GM12878 (cell line): ENCODE measurements at regions not wholly inside any gene's neighbourhood (a gene's known extent, or its start where the extent isn't known, plus 50 kb on each side); places are given as distances from the start of the nearest gene placed in this dataset.
A peak's percentile ranks its signal among the peaks of the same experiment; 100 is the strongest.

Experiments used
- ATAC-seq: fragments of 200-7000 bp; cut with Tn5 transposase; 3 replicates; pipeline ENCODE4 v1.9.1; 2020; ENCODE audit warnings: mild to moderate bottlenecking, moderate library complexity
- BruUV-seq: library from RNA; stranded (reverse); fragments of 400-500 nt; replicated peaks from 2 replicates; lab custom pipeline; 2021; lab: Mats Ljungman, UMichigan
- CTCF ChIA-PET: fragments of 300-600 bp; sonication (Branson Sonifier 250); formaldehyde crosslinking; extraction: SDS; loops from one replicate; lab custom pipeline; 2021; ENCODE audit warnings: inconsistent platforms; lab: Yijun Ruan, JAX
- POLR2A ChIA-PET: fragments of 350-600 bp; formaldehyde crosslinking; extraction: SDS; loops from one replicate; lab custom pipeline; 2021; ENCODE audit warnings: inconsistent platforms; lab: Charles Lee
- RAD21 ChIA-PET: fragments of 300-600 bp; sonication (Branson Sonifier 250); formaldehyde crosslinking; loops from one replicate; lab custom pipeline; 2023; ENCODE audit warnings: antibody characterized with exemption; ENCODE audit not compliant: unreplicated experiment; lab: Charles Lee
- SMC1A ChIA-PET: fragments of 300-600 bp; sonication (Branson Sonifier 250); formaldehyde crosslinking; loops from one replicate; lab custom pipeline; 2023; ENCODE audit not compliant: unreplicated experiment, uncharacterized antibody; lab: Charles Lee
- DNase-seq: peaks from one replicate; pipeline ENCODE4 v3.0.0-alpha.2; 2011; ENCODE audit warnings: low read depth, low spot score
- FAIRE-seq: peaks from 3 replicates; lab custom pipeline; 2011; peaks lifted over from hg19 to GRCh38; lab: Jason Lieb, UNC
- H2AFZ ChIP-seq: 2 replicates; pipeline ENCODE4 v1.6.0; 2011; ENCODE audit warnings: low read depth, low read length, control low read depth; ENCODE audit not compliant: control insufficient read depth
- H3K27ac ChIP-seq: 2 replicates; pipeline ENCODE4 v1.5.1; 2011; ENCODE audit warnings: control low read depth; ENCODE audit not compliant: control insufficient read depth, insufficient read depth
- H3K27me3 ChIP-seq, 2 experiments: replicated peaks in 1 of 2; 2 replicates each; pipeline versions ENCODE4 v1.6.0 to v1.6.1; 2011; ENCODE audit warnings: low read length in 1 of 2; ENCODE audit not compliant: control insufficient read depth in 2 of 2, insufficient read depth in 2 of 2
- H3K36me3 ChIP-seq, 2 experiments: 2 replicates each; pipeline ENCODE4 v1.5.1; 2011; ENCODE audit warnings: low read length in 1 of 2; ENCODE audit not compliant: control insufficient read depth in 2 of 2, insufficient read depth in 2 of 2
- H3K4me1 ChIP-seq: 2 replicates; pipeline ENCODE4 v1.6.1; 2011; ENCODE audit warnings: mild to moderate bottlenecking, low read length, moderate library complexity, mixed read lengths; ENCODE audit not compliant: control insufficient read depth, insufficient read depth
- H3K4me2 ChIP-seq: 2 replicates; pipeline ENCODE4 v1.6.0; 2011; ENCODE audit warnings: control low read depth; ENCODE audit not compliant: control insufficient read depth, insufficient read depth
- H3K4me3 ChIP-seq: fragments of 200-600 bp; sonication (generic); 2 replicates; pipeline ENCODE4 v1.5.1; 2016
- H3K79me2 ChIP-seq: 2 replicates; pipeline ENCODE4 v1.6.0; 2011; ENCODE audit warnings: low read length; ENCODE audit not compliant: control insufficient read depth, insufficient read depth
- H3K9ac ChIP-seq: 2 replicates; pipeline ENCODE4 v1.8.0; 2011; ENCODE audit warnings: low read length, control low read depth, mixed read lengths; ENCODE audit not compliant: control insufficient read depth, insufficient read depth
- H3K9me3 ChIP-seq: replicated peaks from 3 replicates; pipeline ENCODE4 v1.5.1; 2011; ENCODE audit warnings: mild to moderate bottlenecking, low read length; ENCODE audit not compliant: control insufficient read depth, insufficient read depth
- H4K20me1 ChIP-seq: 2 replicates; pipeline ENCODE4 v1.6.0; 2011; ENCODE audit not compliant: control insufficient read depth, insufficient read depth
- E2F4 ChIP-seq: IDR thresholded peaks from 2 replicates; pipeline ENCODE4 v1.6.1; 2012; ENCODE audit warnings: low read depth, low read length, improper control_type of control experiment
- EZH2 ChIP-seq: IDR thresholded peaks from 2 replicates; pipeline ENCODE4 v1.6.1; 2012; ENCODE audit warnings: low read depth, mild to moderate bottlenecking, control low read depth, inconsistent platforms, low read length, borderline replicate concordance; ENCODE audit not compliant: control insufficient read depth
- IKZF1 ChIP-seq: fragments of 450-650 bp; conservative IDR thresholded peaks from 2 replicates; pipeline ENCODE4 v1.6.1; 2017; ENCODE audit warnings: antibody characterized with exemption, mild to moderate bottlenecking
- NFYA ChIP-seq: IDR thresholded peaks from 2 replicates; pipeline ENCODE4 v1.6.1; 2011; ENCODE audit warnings: low read depth, mild to moderate bottlenecking, low read length, improper control_type of control experiment, borderline replicate concordance
- POLR2AphosphoS2 ChIP-seq: IDR thresholded peaks from 2 replicates; pipeline ENCODE4 v1.6.1; 2011; ENCODE audit warnings: low read depth, mild to moderate bottlenecking, low read length, improper control_type of control experiment, moderate library complexity
- TCF7 ChIP-seq: IDR thresholded peaks from 2 replicates; pipeline ENCODE4 v1.6.1; 2014; ENCODE audit warnings: antibody characterized with exemption, borderline replicate concordance
- USF2 ChIP-seq: IDR thresholded peaks from 2 replicates; pipeline ENCODE4 v1.6.1; 2011; ENCODE audit warnings: low read depth, low read length, improper control_type of control experiment, borderline replicate concordance
- ZBTB4 ChIP-seq: fragments of 450-650 bp; formaldehyde crosslinking; IDR thresholded peaks from 2 replicates; pipeline ENCODE4 v1.4.0; 2022; ENCODE audit warnings: mild to moderate bottlenecking, moderate library complexity
- WGBS: methylation state at CpG from one replicate; pipeline ENCODE4 v1.1.6; 2016; ENCODE audit warnings: low lambda C conversion rate; ENCODE audit not compliant: insufficient replicate concordance, insufficient coverage; ENCODE audit errors: missing lambda C conversion rate; 5-methylcytosine and 5-hydroxymethylcytosine counted together
- in situ Hi-C: fragments of 300-500 bp; cut with MboI; formaldehyde crosslinking; loops from 9 replicates; pipeline ENCODE4 v1.14.3; 2018; ENCODE audit warnings: mixed read lengths
- intact Hi-C: fragments of 100-400 bp; cut with micrococcal nuclease; formaldehyde crosslinking; loops from one replicate; pipeline ENCODE4 v1.14.2; 2022; ENCODE audit not compliant: unreplicated experiment
- TF ChIP-seq, protein P1 (sequence below): fragments of 450-650 bp; IDR thresholded peaks from 2 replicates; pipeline ENCODE4 v1.6.1; 2017; ENCODE audit warnings: mild to moderate bottlenecking
- TF ChIP-seq, protein P2 (sequence below): fragments of 450-650 bp; formaldehyde crosslinking; IDR thresholded peaks from 2 replicates; pipeline ENCODE4 v1.5.0; 2022; ENCODE audit warnings: mild to moderate bottlenecking, missing genetic modification characterization

DNA sequence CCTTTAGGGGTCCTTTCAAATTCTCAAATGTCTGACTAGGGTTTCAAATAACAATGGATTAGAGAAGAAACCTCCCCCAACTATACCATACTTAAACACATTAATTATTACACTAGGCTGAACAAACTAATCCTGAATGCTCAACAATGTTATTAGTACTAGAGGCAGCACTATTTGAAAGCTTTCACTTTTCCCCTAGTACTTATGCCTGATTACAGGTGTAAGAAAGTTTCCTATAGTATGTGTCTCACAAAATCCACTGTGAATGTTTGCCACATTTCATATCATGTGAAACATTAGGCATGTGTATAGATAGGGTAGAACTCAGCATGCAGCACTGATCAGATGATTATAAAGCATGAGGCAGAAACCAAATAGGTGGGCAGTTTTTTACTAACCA, 336.2 kb downstream of the ZNF674 start (continued):
- TF ChIP-seq IKZF1 (no peak), ZBTB4 (CRISPR knock-in tag) (no peak)

DNA sequence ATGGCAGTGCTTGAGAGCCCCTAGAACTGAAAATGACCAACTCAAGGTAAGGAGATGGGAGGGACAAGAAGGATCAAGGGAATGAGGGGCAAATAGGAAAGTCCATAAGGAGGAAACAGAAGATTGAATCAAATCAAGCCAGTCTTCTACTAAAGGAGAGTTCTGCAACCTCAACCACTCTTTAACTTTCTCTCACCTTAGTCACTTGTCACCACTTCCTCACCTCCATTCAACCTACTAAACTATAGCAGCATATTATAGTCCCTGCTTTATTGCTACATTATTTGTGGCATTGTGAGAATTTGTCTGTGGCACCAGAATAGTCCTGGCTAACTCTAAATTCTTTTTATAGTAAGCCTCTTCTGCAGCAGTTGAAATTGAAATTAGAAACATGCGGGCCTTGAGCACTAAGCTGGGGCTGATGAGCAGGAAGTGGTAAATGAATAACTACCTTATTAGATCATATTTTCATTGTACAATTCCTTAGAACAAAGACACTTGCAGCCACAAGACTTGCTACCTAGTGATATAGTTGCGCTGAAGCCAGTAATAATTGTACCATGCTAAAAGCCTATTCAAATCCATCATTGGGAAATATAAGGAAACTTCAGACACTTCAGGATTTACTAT, 336.9 kb downstream of the ZNF674 start:
- RAD21 ChIA-PET = no interaction called here
- FAIRE-seq = no peak
- ATAC-seq = peak; percentile 81
- TF ChIP-seq EZH2 = no peak
- TF ChIP-seq, protein P1, sequence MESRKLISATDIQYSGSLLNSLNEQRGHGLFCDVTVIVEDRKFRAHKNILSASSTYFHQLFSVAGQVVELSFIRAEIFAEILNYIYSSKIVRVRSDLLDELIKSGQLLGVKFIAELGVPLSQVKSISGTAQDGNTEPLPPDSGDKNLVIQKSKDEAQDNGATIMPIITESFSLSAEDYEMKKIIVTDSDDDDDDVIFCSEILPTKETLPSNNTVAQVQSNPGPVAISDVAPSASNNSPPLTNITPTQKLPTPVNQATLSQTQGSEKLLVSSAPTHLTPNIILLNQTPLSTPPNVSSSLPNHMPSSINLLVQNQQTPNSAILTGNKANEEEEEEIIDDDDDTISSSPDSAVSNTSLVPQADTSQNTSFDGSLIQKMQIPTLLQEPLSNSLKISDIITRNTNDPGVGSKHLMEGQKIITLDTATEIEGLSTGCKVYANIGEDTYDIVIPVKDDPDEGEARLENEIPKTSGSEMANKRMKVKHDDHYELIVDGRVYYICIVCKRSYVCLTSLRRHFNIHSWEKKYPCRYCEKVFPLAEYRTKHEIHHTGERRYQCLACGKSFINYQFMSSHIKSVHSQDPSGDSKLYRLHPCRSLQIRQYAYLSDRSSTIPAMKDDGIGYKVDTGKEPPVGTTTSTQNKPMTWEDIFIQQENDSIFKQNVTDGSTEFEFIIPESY = no peak
- no peak for TF ChIP-seq NFYA
- TF ChIP-seq, protein P2, sequence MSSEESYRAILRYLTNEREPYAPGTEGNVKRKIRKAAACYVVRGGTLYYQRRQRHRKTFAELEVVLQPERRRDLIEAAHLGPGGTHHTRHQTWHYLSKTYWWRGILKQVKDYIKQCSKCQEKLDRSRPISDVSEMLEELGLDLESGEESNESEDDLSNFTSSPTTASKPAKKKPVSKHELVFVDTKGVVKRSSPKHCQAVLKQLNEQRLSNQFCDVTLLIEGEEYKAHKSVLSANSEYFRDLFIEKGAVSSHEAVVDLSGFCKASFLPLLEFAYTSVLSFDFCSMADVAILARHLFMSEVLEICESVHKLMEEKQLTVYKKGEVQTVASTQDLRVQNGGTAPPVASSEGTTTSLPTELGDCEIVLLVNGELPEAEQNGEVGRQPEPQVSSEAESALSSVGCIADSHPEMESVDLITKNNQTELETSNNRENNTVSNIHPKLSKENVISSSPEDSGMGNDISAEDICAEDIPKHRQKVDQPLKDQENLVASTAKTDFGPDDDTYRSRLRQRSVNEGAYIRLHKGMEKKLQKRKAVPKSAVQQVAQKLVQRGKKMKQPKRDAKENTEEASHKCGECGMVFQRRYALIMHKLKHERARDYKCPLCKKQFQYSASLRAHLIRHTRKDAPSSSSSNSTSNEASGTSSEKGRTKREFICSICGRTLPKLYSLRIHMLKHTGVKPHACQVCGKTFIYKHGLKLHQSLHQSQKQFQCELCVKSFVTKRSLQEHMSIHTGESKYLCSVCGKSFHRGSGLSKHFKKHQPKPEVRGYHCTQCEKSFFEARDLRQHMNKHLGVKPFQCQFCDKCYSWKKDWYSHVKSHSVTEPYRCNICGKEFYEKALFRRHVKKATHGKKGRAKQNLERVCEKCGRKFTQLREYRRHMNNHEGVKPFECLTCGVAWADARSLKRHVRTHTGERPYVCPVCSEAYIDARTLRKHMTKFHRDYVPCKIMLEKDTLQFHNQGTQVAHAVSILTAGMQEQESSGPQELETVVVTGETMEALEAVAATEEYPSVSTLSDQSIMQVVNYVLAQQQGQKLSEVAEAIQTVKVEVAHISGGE (CRISPR knock-in tag) = no peak
- TF ChIP-seq E2F4 = no peak
- TF ChIP-seq POLR2AphosphoS2 = no peak
- TF ChIP-seq TCF7 = no peak
- TF ChIP-seq USF2 = no peak

More for the DNA sequence above, 336.9 kb downstream of the ZNF674 start:
- Histone ChIP-seq H3K27me3 (no peaks in the 10 kb centered on the region), H3K27ac (no peak overlapping the region), H3K4me1 (no peaks in the 10 kb centered on the region), H3K9me3 (no peaks in the 10 kb centered on the region), H4K20me1 (no peaks in the 10 kb centered on the region), H3K4me2 (no peak overlapping the region), H3K9ac (no peak overlapping the region), H3K4me3 (no peak overlapping the region), H3K79me2 (no peaks in the 10 kb centered on the region), H2AFZ (no peak overlapping the region), H3K36me3 (no peaks in the 10 kb centered on the region)
- WGBS = 0% methylated on average over 2 of the region's 2 CpGs
- ChIA-PET SMC1A (no interaction called here), CTCF (no interaction called here), POLR2A (no interaction called here)
- in situ Hi-C loops (no loop called here), intact Hi-C loops (no loop called here)
- BruUV-seq = no TSS peak
- peak; percentile 12 for DNase-seq
